B cell (primary cell): ENCODE measurements at regions not wholly inside any gene's neighbourhood (a gene's known extent, or its start where the extent isn't known, plus 50 kb on each side); places are given as distances from the start of the nearest gene placed in this dataset.

Source experiments
- ATAC-seq: fragments of 200-7000 bp; cut with Tn5 transposase; one replicate; pipeline ENCODE4 v1.10.0; 2021; ENCODE audit warnings: low read depth, mild to moderate bottlenecking, moderate number of reproducible peaks, moderate library complexity
- CTCF ChIA-PET: fragments of 350-600 bp; sonication (Branson Sonifier 250); formaldehyde crosslinking; loops from one replicate; lab custom pipeline; 2021; ENCODE audit warnings: antibody characterized with exemption, inconsistent platforms; lab: Charles Lee
- POLR2A ChIA-PET: fragments of 350-600 bp; sonication (Branson Sonifier 250); formaldehyde crosslinking; loops from one replicate; lab custom pipeline; 2021; ENCODE audit warnings: antibody characterized with exemption; lab: Charles Lee
- DNase-seq: peaks from one replicate; pipeline ENCODE4 v3.0.0; 2013
- H2AFZ ChIP-seq: 2 replicates; pipeline ENCODE4 v1.6.1; 2012; ENCODE audit warnings: mild to moderate bottlenecking, low read depth, low read length; ENCODE audit not compliant: insufficient read depth, poor library complexity, severe bottlenecking
- H3K27ac ChIP-seq, 2 donors: 1 replicate in 1 of 2; 2 replicates in 1 of 2; pipeline ENCODE4 v1.5.1; 2012 to 2013; ENCODE audit warnings: low read length in 2 of 2, mild to moderate bottlenecking in 2 of 2, moderate library complexity in 1 of 2
- H3K27me3 ChIP-seq, 4 experiments: fragments of 200-600 bp in 1 of 4; sonication (generic) in 1 of 4; replicated peaks in 1 of 4; 1 replicate in 2 of 4; 2 replicates in 2 of 4; pipeline versions ENCODE4 v1.6.1 to v1.7.0; 2013 to 2016; ENCODE audit warnings: low read length in 3 of 4, mild to moderate bottlenecking in 2 of 4, mixed read lengths in 1 of 4, moderate library complexity in 1 of 4; ENCODE audit not compliant: insufficient read depth in 4 of 4, control insufficient read depth in 3 of 4; ENCODE audit errors: control extremely low read depth in 1 of 4
- H3K36me3 ChIP-seq, 2 experiments: replicated peaks in 1 of 2; 1 replicate in 1 of 2; 2 replicates in 1 of 2; pipeline versions ENCODE4 v1.6.1 to v1.7.1; 2013; ENCODE audit warnings: low read length in 1 of 2; ENCODE audit not compliant: insufficient read depth in 2 of 2, control insufficient read depth in 1 of 2; ENCODE audit errors: control extremely low read depth in 1 of 2, extremely low read depth in 1 of 2
- H3K4me1 ChIP-seq, 2 donors: fragments of 200-600 bp in 1 of 2; sonication (generic) in 1 of 2; 1 replicate in 1 of 2; 2 replicates in 1 of 2; pipeline versions ENCODE4 v1.5.1 to v1.6.1; 2013 to 2017; ENCODE audit warnings: low read length in 2 of 2; ENCODE audit not compliant: control insufficient read depth in 2 of 2, insufficient read depth in 2 of 2
- H3K4me2 ChIP-seq: replicated peaks from 2 replicates; pipeline ENCODE3; 2012; ENCODE audit warnings: mild to moderate bottlenecking, low read depth, low read length; ENCODE audit not compliant: poor library complexity, severe bottlenecking
- H3K4me3 ChIP-seq, 5 experiments: fragments of 200-600 bp in 1 of 5; sonication (generic) in 1 of 5; 1 replicate in 3 of 5; 2 replicates in 2 of 5; pipeline versions ENCODE4 v1.5.1 to v1.7.0; 2011 to 2016; ENCODE audit warnings: low read length in 4 of 5, mild to moderate bottlenecking in 4 of 5, low read depth in 2 of 5, control low read depth in 1 of 5, moderate library complexity in 1 of 5; ENCODE audit not compliant: insufficient read depth in 1 of 5; ENCODE audit errors: control extremely low read depth in 1 of 5, extremely low read depth in 1 of 5
- H3K79me2 ChIP-seq: fragments of 200-600 bp; sonication (generic); one replicate; pipeline ENCODE4 v1.6.0; 2016; ENCODE audit warnings: low read length; ENCODE audit not compliant: control insufficient read depth, insufficient read depth
- H3K9ac ChIP-seq: fragments of 200-600 bp; sonication (generic); 2 replicates; pipeline ENCODE4 v1.6.1; 2017; ENCODE audit warnings: mild to moderate bottlenecking, low read length, moderate library complexity
- H3K9me3 ChIP-seq, 3 donors: one replicate each; pipeline versions ENCODE4 v1.6.1 to v1.7.1; 2013; ENCODE audit warnings: low read length in 2 of 3; ENCODE audit not compliant: control insufficient read depth in 2 of 3, insufficient read depth in 1 of 3; ENCODE audit errors: control extremely low read depth in 1 of 3
- H4K20me1 ChIP-seq: 2 replicates; pipeline ENCODE4 v1.6.0; 2012; ENCODE audit warnings: mild to moderate bottlenecking, low read length; ENCODE audit not compliant: insufficient read depth, control insufficient read depth, poor library complexity, severe bottlenecking
- H3K27ac Mint-ChIP-seq: one replicate; pipeline ENCODE4 v1.8.0; 2021; ENCODE audit warnings: mixed read lengths
- H3K27me3 Mint-ChIP-seq: one replicate; pipeline ENCODE4 v1.8.0; 2021; ENCODE audit warnings: mixed read lengths
- H3K4me1 Mint-ChIP-seq: one replicate; pipeline ENCODE4 v1.8.0; 2021; ENCODE audit warnings: mixed read lengths
- H3K4me3 Mint-ChIP-seq: one replicate; pipeline ENCODE4 v1.8.0; 2021; ENCODE audit warnings: mixed read lengths
- H3K9me3 Mint-ChIP-seq: one replicate; pipeline ENCODE4 v1.8.0; 2022; ENCODE audit warnings: mixed read lengths; ENCODE audit not compliant: insufficient read depth
- EZH2 ChIP-seq: IDR thresholded peaks from 2 replicates; pipeline ENCODE4 v1.6.1; 2012; ENCODE audit warnings: borderline replicate concordance, low read depth, mild to moderate bottlenecking, moderate library complexity, low read length; ENCODE audit not compliant: insufficient read depth, poor library complexity, severe bottlenecking
- WGBS: methylation state at CpG from one replicate; pipeline ENCODE4 v1.1.5; 2013; ENCODE audit warnings: missing lambda C conversion rate; ENCODE audit not compliant: insufficient coverage; 5-methylcytosine and 5-hydroxymethylcytosine counted together
- intact Hi-C: fragments of 100-400 bp; cut with micrococcal nuclease; formaldehyde crosslinking; loops from one replicate; pipeline ENCODE4 v1.10.0; 2022
- TF ChIP-seq, protein P1 (sequence below): fragments of 200-600 bp; IDR thresholded peaks from one replicate; pipeline ENCODE4 v1.8.0; 2022; ENCODE audit warnings: antibody characterized with exemption, mild to moderate bottlenecking

DNA sequence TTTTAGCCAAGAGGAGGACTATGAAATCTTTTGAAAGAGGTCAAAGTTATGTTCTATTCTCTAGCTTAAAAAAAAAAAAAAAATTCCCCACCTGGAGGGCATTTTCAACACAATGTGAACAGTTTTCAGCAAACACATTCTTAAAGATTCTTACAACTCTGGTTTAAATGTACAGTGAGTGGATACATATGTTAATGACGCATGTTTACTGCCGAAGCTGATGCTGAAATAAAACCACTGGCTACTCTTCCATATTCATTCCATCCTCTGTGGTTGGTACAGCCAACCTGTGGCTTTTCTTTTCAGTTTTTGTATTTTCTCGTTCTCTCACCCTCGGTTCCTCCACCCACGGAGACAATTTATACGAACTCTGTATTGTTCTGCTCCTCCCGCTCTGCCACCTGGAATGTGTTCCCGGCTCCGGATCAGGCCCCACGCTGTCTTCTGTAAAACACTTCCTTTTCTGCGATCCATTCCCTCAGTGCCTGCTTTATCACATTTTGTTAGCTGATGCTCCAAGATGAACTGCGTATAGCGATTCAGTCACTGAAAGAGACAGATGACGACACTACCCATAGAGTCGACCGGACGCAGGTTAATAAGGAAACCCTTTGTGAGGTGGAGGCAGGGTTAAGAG, 466.4 kb upstream of the ARGLU1 start:
- H3K4me1 Mint-ChIP-seq, result no peaks in the 10 kb centered on the region

GRCh38 chr13:107031716-107032115, 463.8 kb upstream of the ARGLU1 start:
- H3K27ac Mint-ChIP-seq, result no peak overlapping the region
- no CpG with 5 or more reads among the region's 2 CpGs for WGBS
- H4K20me1 ChIP-seq, result no peaks in the 10 kb centered on the region
- no peaks in the 10 kb centered on the region for H3K27me3 Mint-ChIP-seq
- no peak overlapping the region for H3K9ac ChIP-seq
- no peak overlapping the region for H2AFZ ChIP-seq
- ATAC-seq (no peak), DNase-seq (no peak)
- no peaks in the 10 kb centered on the region for H3K79me2 ChIP-seq
- no peak overlapping the region for H3K4me2 ChIP-seq
- intact Hi-C loops, result no loop called here
- H3K9me3 Mint-ChIP-seq, result no peaks in the 10 kb centered on the region
- no peaks in the 10 kb centered on the region for H3K4me1 Mint-ChIP-seq
- no peak overlapping the region for H3K4me3 ChIP-seq
- no peaks in the 10 kb centered on the region for H3K27me3 ChIP-seq
- peaks cover 0 to 5% (median 0%) of the 10 kb centered on the region in 3 donors for H3K9me3 ChIP-seq
- H3K4me3 Mint-ChIP-seq, result no peak overlapping the region
- H3K36me3 ChIP-seq, result no peaks in the 10 kb centered on the region
- H3K27ac ChIP-seq, result no peak overlapping the region
- POLR2A ChIA-PET, result no interaction called here
- TF ChIP-seq, protein P1, sequence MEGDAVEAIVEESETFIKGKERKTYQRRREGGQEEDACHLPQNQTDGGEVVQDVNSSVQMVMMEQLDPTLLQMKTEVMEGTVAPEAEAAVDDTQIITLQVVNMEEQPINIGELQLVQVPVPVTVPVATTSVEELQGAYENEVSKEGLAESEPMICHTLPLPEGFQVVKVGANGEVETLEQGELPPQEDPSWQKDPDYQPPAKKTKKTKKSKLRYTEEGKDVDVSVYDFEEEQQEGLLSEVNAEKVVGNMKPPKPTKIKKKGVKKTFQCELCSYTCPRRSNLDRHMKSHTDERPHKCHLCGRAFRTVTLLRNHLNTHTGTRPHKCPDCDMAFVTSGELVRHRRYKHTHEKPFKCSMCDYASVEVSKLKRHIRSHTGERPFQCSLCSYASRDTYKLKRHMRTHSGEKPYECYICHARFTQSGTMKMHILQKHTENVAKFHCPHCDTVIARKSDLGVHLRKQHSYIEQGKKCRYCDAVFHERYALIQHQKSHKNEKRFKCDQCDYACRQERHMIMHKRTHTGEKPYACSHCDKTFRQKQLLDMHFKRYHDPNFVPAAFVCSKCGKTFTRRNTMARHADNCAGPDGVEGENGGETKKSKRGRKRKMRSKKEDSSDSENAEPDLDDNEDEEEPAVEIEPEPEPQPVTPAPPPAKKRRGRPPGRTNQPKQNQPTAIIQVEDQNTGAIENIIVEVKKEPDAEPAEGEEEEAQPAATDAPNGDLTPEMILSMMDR, result no peak
- TF ChIP-seq EZH2, result no peak
- no peaks in the 10 kb centered on the region for H3K4me1 ChIP-seq
- CTCF ChIA-PET, result no interaction called here

More for the DNA sequence above, 466.4 kb upstream of the ARGLU1 start:
- no peaks in the 10 kb centered on the region for H3K4me1 ChIP-seq
- no peaks in the 10 kb centered on the region for H3K27me3 ChIP-seq
- no peaks in the 10 kb centered on the region for H3K27me3 Mint-ChIP-seq
- H3K9me3 Mint-ChIP-seq, result no peaks in the 10 kb centered on the region
- no peaks in the 10 kb centered on the region for H4K20me1 ChIP-seq
- ChIA-PET POLR2A (no interaction called here), CTCF (no interaction called here)
- no peak for TF ChIP-seq EZH2
- H3K79me2 ChIP-seq, result no peaks in the 10 kb centered on the region
- intact Hi-C loops, result no loop called here
- no peak overlapping the region for H3K4me2 ChIP-seq
- no peak for DNase-seq
- H3K9me3 ChIP-seq, result peaks cover 0 to 8% (median 0%) of the 10 kb centered on the region in 3 donors
- 96% methylated on average over 11 of the region's 17 CpGs for WGBS
- no peak overlapping the region for H3K27ac ChIP-seq
- H3K27ac Mint-ChIP-seq, result no peak overlapping the region
- no peak for ATAC-seq
- no peaks in the 10 kb centered on the region for H3K36me3 ChIP-seq
- H3K4me3 ChIP-seq, result no peak overlapping the region
- H3K9ac ChIP-seq, result no peak overlapping the region
- no peak overlapping the region for H3K4me3 Mint-ChIP-seq
- no peak overlapping the region for H2AFZ ChIP-seq
